COLO668 (cell line): ENCODE measurements at regions not wholly inside any gene's neighbourhood (a gene's known extent, or its start where the extent isn't known, plus 50 kb on each side); places are given as distances from the start of the nearest gene placed in this dataset.
"Not testable (repeated sequence)": the region's sequence is repeated elsewhere in the genome, so short reads cannot be mapped to it uniquely, and the experiment has no call there.

Source experiments
- DNase-seq: peaks from one replicate; lab custom pipeline; 2025; ENCODE audit not compliant: unreplicated experiment; lab: John Stamatoyannopoulos, UW

GRCh38 chrX:23458957-23459356, 124.3 kb downstream of the PTCHD1 start:
- DNase-seq: not testable (repeated sequence)

- no peak for DNase-seq
Measured at GRCh38 chrX:23465105-23465791, 130.6 kb downstream of the PTCHD1 start.

- no peak for DNase-seq
Measured at GRCh38 chrX:23465985-23466384, 131.3 kb downstream of the PTCHD1 start.

GRCh38 chrX:23478056-23478455, 143.4 kb downstream of the PTCHD1 start:
- DNase-seq: no peak

GRCh38 chrX:23478561-23478960, 143.9 kb downstream of the PTCHD1 start:
- DNase-seq: no peak

GRCh38 chrX:23482561-23482960, 147.9 kb downstream of the PTCHD1 start:
- DNase-seq: no peak

GRCh38 chrX:23483396-23483795, 148.7 kb downstream of the PTCHD1 start:
- DNase-seq: no peak

- no peak for DNase-seq
Measured at GRCh38 chrX:23493941-23494374, 159.3 kb downstream of the PTCHD1 start.

- DNase-seq: no peak
Measured at GRCh38 chrX:23494741-23495140, 160.1 kb downstream of the PTCHD1 start.

- DNase-seq: no peak
Measured at GRCh38 chrX:23497919-23498318, 163.3 kb downstream of the PTCHD1 start.

- no peak for DNase-seq
Measured at GRCh38 chrX:23501974-23502373, 165.3 kb upstream of the PRDX4 start.

GRCh38 chrX:23503835-23504539, 163.3 kb upstream of the PRDX4 start:
- DNase-seq: peak; percentile 86

- no peak for DNase-seq
Measured at GRCh38 chrX:23504540-23504884, 162.8 kb upstream of the PRDX4 start.

GRCh38 chrX:23504895-23505294, 162.4 kb upstream of the PRDX4 start:
- DNase-seq: no peak

- DNase-seq: no peak
Measured at GRCh38 chrX:23505531-23506303, 161.6 kb upstream of the PRDX4 start.

- DNase-seq: no peak
Measured at GRCh38 chrX:23509256-23509655, 158.0 kb upstream of the PRDX4 start.

GRCh38 chrX:23511793-23512192, 155.5 kb upstream of the PRDX4 start:
- peak; percentile 6 for DNase-seq

GRCh38 chrX:23513121-23513520, 154.2 kb upstream of the PRDX4 start:
- DNase-seq: no peak

GRCh38 chrX:23514082-23514481, 153.2 kb upstream of the PRDX4 start:
- DNase-seq: no peak

GRCh38 chrX:23515028-23515427, 152.3 kb upstream of the PRDX4 start:
- DNase-seq: peak; percentile 75

GRCh38 chrX:23523026-23523657, 144.2 kb upstream of the PRDX4 start:
- DNase-seq: not testable (repeated sequence)
